ENCODE measurements at regions not wholly inside any gene's neighbourhood (a gene's known extent, or its start where the extent isn't known, plus 50 kb on each side); places are given as distances from the start of the nearest gene placed in this dataset.

GRCh38 chr12:93244514-93245077 lies 133.1 kb upstream of the NUDT4 start:
- TF ChIP-seq CTCF (conservative IDR thresholded peaks at IDR 0.05 in 1 of 2, IDR thresholded peaks at IDR 0.05 in 1 of 2; ENCODE audit: low read depth in 1 of 2, low read length in 2 of 2), result no peak
- no peak for TF ChIP-seq EZH2 (IDR thresholded peaks at IDR 0.05; ENCODE audit: low read length, missing control alignments)
